OCI-LY3 (cell line): ENCODE measurements at regions not wholly inside any gene's neighbourhood (a gene's known extent, or its start where the extent isn't known, plus 50 kb on each side); places are given as distances from the start of the nearest gene placed in this dataset.

Experiments
- H2AFZ ChIP-seq: fragments of 200-600, 300-600 bp; shearing (Covaris generic); 2 replicates; pipeline ENCODE4 v1.6.0; 2014; ENCODE audit warnings: antibody characterized with exemption, low read depth, low read length
- H3K27ac ChIP-seq: fragments of 200-600, 300-600 bp; sonication (generic); 2 replicates; pipeline ENCODE4 v1.5.1; 2014; ENCODE audit warnings: mild to moderate bottlenecking, low read length, moderate library complexity, mixed read lengths
- H3K27me3 ChIP-seq: fragments of 200-600, 300-600 bp; sonication (generic); 2 replicates; pipeline ENCODE4 v1.6.1; 2014; ENCODE audit warnings: low read depth, low read length, mixed read lengths
- H3K36me3 ChIP-seq: fragments of 200-600, 300-600 bp; sonication (generic); replicated peaks from 2 replicates; pipeline ENCODE3; 2014; ENCODE audit warnings: low read depth, low read length, mixed read lengths
- H3K4me1 ChIP-seq: fragments of 300-600, 200-600 bp; sonication (generic); 2 replicates; pipeline ENCODE4 v1.6.1; 2014; ENCODE audit warnings: low read length, mixed read lengths
- H3K4me2 ChIP-seq: fragments of 200-600, 300-600 bp; sonication (generic); 2 replicates; pipeline ENCODE4 v1.6.1; 2014; ENCODE audit warnings: low read length, mixed read lengths
- H3K4me3 ChIP-seq: fragments of 300-600, 200-600 bp; sonication (generic); 2 replicates; pipeline ENCODE4 v1.5.1; 2014; ENCODE audit warnings: antibody characterized with exemption, mild to moderate bottlenecking, low read length, moderate library complexity
- H3K79me2 ChIP-seq: fragments of 300-600, 200-600 bp; shearing (Covaris generic); 2 replicates; pipeline ENCODE4 v1.6.1; 2014; ENCODE audit warnings: mild to moderate bottlenecking, low read length, mixed read lengths
- H3K9ac ChIP-seq: fragments of 300-600, 200-600 bp; shearing (Covaris generic); 2 replicates; pipeline ENCODE4 v1.6.0; 2014; ENCODE audit warnings: mild to moderate bottlenecking, low read length, moderate library complexity
- H3K9me3 ChIP-seq: fragments of 200-600, 300-600 bp; shearing (Covaris generic); 2 replicates; pipeline ENCODE4 v1.6.1; 2014; ENCODE audit warnings: low read length, mixed read lengths; ENCODE audit not compliant: insufficient read depth
- H4K20me1 ChIP-seq: fragments of 200-600, 300-600 bp; sonication (generic); 2 replicates; pipeline ENCODE4 v1.6.1; 2016; ENCODE audit warnings: low read length, mixed read lengths; ENCODE audit not compliant: insufficient read depth
- EZH2phosphoT487 ChIP-seq: fragments of 200-600 bp; shearing (Covaris generic); IDR thresholded peaks from 2 replicates; pipeline ENCODE4 v1.6.1; 2018; ENCODE audit warnings: antibody characterized with exemption, mixed run types, low read depth
- TF ChIP-seq, protein P1 (sequence below): fragments of 200-600, 300-600 bp; sonication (generic); IDR thresholded peaks from 2 replicates; pipeline ENCODE4 v1.5.1; 2014; ENCODE audit warnings: antibody characterized with exemption, low read length, low read depth

DNA sequence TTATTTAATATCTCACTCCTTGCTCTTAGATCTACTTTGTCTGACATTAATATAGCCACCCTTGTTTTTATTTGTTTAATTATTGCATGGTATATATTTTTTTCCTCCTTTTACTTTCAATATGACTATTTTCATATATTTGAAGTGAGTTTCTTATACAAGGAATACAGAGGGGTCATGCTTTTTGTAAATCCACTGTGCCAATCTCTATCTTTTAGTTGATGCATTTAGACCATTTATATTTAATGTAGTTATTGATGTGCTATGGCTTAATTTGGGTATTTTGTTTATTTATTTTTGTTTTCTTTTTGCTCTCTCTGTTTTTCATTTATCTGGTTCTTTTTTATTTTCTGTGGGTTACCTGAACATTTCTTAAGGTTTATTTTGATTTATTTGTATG is 750.6 kb downstream of the TMEM182 start:
- Histone ChIP-seq H3K9ac (no peak overlapping the region), H3K79me2 (no peaks in the 10 kb centered on the region), H3K36me3 (no peaks in the 10 kb centered on the region), H3K27me3 (no peaks in the 10 kb centered on the region), H3K4me2 (no peak overlapping the region), H3K27ac (no peak overlapping the region), H2AFZ (no peak overlapping the region), H3K4me1 (no peaks in the 10 kb centered on the region), H3K4me3 (no peak overlapping the region), H3K9me3 (no peaks in the 10 kb centered on the region), H4K20me1 (no peaks in the 10 kb centered on the region)
- no peak for TF ChIP-seq EZH2phosphoT487
- TF ChIP-seq, protein P1, sequence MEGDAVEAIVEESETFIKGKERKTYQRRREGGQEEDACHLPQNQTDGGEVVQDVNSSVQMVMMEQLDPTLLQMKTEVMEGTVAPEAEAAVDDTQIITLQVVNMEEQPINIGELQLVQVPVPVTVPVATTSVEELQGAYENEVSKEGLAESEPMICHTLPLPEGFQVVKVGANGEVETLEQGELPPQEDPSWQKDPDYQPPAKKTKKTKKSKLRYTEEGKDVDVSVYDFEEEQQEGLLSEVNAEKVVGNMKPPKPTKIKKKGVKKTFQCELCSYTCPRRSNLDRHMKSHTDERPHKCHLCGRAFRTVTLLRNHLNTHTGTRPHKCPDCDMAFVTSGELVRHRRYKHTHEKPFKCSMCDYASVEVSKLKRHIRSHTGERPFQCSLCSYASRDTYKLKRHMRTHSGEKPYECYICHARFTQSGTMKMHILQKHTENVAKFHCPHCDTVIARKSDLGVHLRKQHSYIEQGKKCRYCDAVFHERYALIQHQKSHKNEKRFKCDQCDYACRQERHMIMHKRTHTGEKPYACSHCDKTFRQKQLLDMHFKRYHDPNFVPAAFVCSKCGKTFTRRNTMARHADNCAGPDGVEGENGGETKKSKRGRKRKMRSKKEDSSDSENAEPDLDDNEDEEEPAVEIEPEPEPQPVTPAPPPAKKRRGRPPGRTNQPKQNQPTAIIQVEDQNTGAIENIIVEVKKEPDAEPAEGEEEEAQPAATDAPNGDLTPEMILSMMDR = no peak

DNA sequence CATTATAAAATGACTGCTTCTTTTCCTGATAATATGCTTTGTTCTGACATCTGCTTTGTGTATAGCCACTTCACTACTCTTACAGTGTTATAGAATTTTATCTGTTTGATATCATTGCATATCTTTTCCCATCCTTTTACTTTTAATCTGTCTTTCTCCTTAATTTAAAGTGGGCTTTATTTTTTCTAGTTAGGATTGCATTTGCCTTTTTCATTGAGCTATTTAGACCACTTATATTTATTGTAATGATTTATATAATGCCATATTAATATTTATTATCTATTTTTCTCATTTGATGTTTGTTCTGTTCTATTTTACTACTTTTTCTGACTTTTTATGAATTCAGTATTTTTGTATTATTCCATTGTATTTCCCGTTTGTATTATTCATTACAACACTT is 758.7 kb downstream of the TMEM182 start:
- H3K4me2 ChIP-seq = no peak overlapping the region
- H3K79me2 ChIP-seq = no peaks in the 10 kb centered on the region
- no peak for TF ChIP-seq EZH2phosphoT487
- TF ChIP-seq, protein P1 = no peak
- H3K36me3 ChIP-seq = no peaks in the 10 kb centered on the region
- no peak overlapping the region for H3K9ac ChIP-seq
- no peaks in the 10 kb centered on the region for H3K4me1 ChIP-seq
- H3K27me3 ChIP-seq = no peaks in the 10 kb centered on the region
- H4K20me1 ChIP-seq = no peaks in the 10 kb centered on the region
- no peak overlapping the region for H3K4me3 ChIP-seq
- no peaks in the 10 kb centered on the region for H3K9me3 ChIP-seq
- no peak overlapping the region for H2AFZ ChIP-seq
- no peak overlapping the region for H3K27ac ChIP-seq

DNA sequence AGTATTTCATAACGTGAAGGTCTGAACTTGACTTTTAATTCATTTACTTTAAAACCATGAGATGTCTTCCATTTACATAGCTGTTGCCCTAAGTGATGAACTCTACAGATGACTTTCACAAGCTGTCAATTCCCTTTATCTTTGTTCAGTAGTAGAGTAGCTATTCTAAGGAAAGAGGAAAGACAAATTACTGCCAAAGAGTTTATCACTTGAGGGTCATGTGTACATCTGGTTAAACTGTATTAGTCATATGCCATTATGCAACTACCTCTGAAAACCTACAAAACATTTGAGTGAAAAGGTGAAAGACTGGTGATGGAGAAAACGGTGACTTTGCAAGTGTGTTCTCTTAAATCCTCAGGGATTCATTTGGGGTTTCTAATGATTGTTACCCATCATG is 763.9 kb downstream of the TMEM182 start:
- Histone ChIP-seq H2AFZ (no peak overlapping the region), H3K9me3 (no peaks in the 10 kb centered on the region), H3K4me3 (no peak overlapping the region), H3K27me3 (no peaks in the 10 kb centered on the region), H3K4me2 (no peak overlapping the region), H3K4me1 (no peaks in the 10 kb centered on the region), H4K20me1 (no peaks in the 10 kb centered on the region), H3K27ac (no peak overlapping the region), H3K9ac (no peak overlapping the region), H3K79me2 (no peaks in the 10 kb centered on the region), H3K36me3 (no peaks in the 10 kb centered on the region)
- TF ChIP-seq, protein P1 = no peak
- TF ChIP-seq EZH2phosphoT487 = no peak

DNA sequence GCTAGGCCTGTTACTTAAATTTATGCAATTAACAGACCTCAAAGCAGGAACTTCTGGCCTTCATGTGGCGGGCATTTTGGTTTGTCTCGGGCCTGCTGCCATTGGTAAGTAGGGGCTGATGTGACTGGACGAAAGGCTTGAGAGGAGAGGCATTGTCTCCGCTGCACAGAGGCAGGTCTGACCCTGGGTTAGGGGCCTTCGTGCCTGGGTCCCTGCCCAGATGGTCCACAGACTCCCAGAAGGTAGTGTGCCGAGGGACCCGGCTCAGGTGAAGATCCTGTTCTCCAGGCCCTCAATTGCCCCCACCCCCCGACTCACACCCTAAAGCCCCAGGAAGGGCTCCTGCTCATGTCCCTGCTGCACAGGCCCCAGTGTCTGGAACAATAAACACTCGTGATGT is 764.9 kb downstream of the TMEM182 start:
- no peaks in the 10 kb centered on the region for H4K20me1 ChIP-seq
- no peak overlapping the region for H3K27ac ChIP-seq
- TF ChIP-seq, protein P1 = no peak
- no peak for TF ChIP-seq EZH2phosphoT487

More for the DNA sequence above, 764.9 kb downstream of the TMEM182 start:
- Histone ChIP-seq H3K36me3 (no peaks in the 10 kb centered on the region), H3K9ac (no peak overlapping the region), H2AFZ (no peak overlapping the region), H3K79me2 (no peaks in the 10 kb centered on the region), H3K9me3 (no peaks in the 10 kb centered on the region), H3K4me1 (no peaks in the 10 kb centered on the region), H3K27me3 (no peaks in the 10 kb centered on the region), H3K4me2 (no peak overlapping the region), H3K4me3 (no peak overlapping the region)
